IMR-90 (cell line): ENCODE measurements at regions not wholly inside any gene's neighbourhood (a gene's known extent, or its start where the extent isn't known, plus 50 kb on each side); places are given as distances from the start of the nearest gene placed in this dataset.

ENCODE experiments used
- ATAC-seq: fragments of 200-7000 bp; cut with Tn5 transposase; 2 replicates; pipeline ENCODE4 v1.9.1; 2020; ENCODE audit warnings: low read depth, mild to moderate bottlenecking, moderate library complexity
- BruUV-seq: library from RNA; stranded (reverse); fragments of 400-500 nt; replicated peaks from 2 replicates; lab custom pipeline; 2021; lab: Mats Ljungman, UMichigan
- CTCF ChIA-PET: fragments of 300-600 bp; formaldehyde crosslinking; extraction: SDS; loops from one replicate; lab custom pipeline; 2021; ENCODE audit warnings: antibody characterized with exemption; lab: Yijun Ruan, JAX
- POLR2A ChIA-PET: fragments of 300-600 bp; sonication (Branson Sonifier 250); formaldehyde crosslinking; loops from one replicate; lab custom pipeline; 2022; ENCODE audit warnings: antibody characterized with exemption; ENCODE audit not compliant: unreplicated experiment; lab: Charles Lee
- DNase-seq: peaks from one replicate; pipeline ENCODE4 v3.0.0; 2013
- H2AFZ ChIP-seq: replicated peaks from 2 replicates; pipeline ENCODE3; 2013; ENCODE audit warnings: low read length, mild to moderate bottlenecking; ENCODE audit not compliant: poor library complexity
- H2AK5ac ChIP-seq: 2 replicates; pipeline ENCODE4 v1.6.1; 2013; ENCODE audit warnings: low read depth, low read length, inconsistent platforms
- H2AK9ac ChIP-seq: replicated peaks from 2 replicates; pipeline ENCODE3; 2013; ENCODE audit warnings: mild to moderate bottlenecking, low read depth, low read length, moderate library complexity; ENCODE audit not compliant: poor library complexity
- H2BK120ac ChIP-seq: 2 replicates; pipeline ENCODE4 v1.6.1; 2013; ENCODE audit warnings: low read depth, low read length, inconsistent platforms
- H2BK15ac ChIP-seq: 3 replicates; pipeline ENCODE4 v1.6.1; 2013; ENCODE audit warnings: low read depth, low read length, inconsistent platforms
- H2BK20ac ChIP-seq: 2 replicates; pipeline ENCODE4 v1.6.1; 2013; ENCODE audit warnings: low read depth, mild to moderate bottlenecking, inconsistent platforms, low read length, moderate library complexity
- H2BK5ac ChIP-seq: 2 replicates; pipeline ENCODE4 v1.6.1; 2013; ENCODE audit warnings: mild to moderate bottlenecking, low read depth, low read length, inconsistent platforms; ENCODE audit not compliant: poor library complexity, severe bottlenecking
- H3K14ac ChIP-seq: replicated peaks from 2 replicates; pipeline ENCODE4 v1.6.1; 2013; ENCODE audit warnings: low read depth, low read length, inconsistent platforms
- H3K18ac ChIP-seq: 2 replicates; pipeline ENCODE4 v1.6.1; 2013; ENCODE audit warnings: low read depth, low read length, control low read depth
- H3K23ac ChIP-seq: 2 replicates; pipeline ENCODE4 v1.6.1; 2013; ENCODE audit warnings: low read depth, low read length, inconsistent platforms
- H3K27ac ChIP-seq: 2 replicates; pipeline ENCODE4 v1.5.1; 2013; ENCODE audit warnings: mild to moderate bottlenecking, control low read depth, low read length; ENCODE audit not compliant: insufficient read depth
- H3K27me3 ChIP-seq: 2 replicates; pipeline ENCODE4 v1.6.1; 2013; ENCODE audit warnings: low read length; ENCODE audit not compliant: control insufficient read depth, insufficient read depth
- H3K36me3 ChIP-seq: 2 replicates; pipeline ENCODE4 v1.6.1; 2013; ENCODE audit warnings: low read length, mixed read lengths; ENCODE audit not compliant: control insufficient read depth, insufficient read depth
- H3K4ac ChIP-seq: 2 replicates; pipeline ENCODE4 v1.6.1; 2013; ENCODE audit warnings: low read depth, low read length, inconsistent platforms
- H3K4me1 ChIP-seq: 2 replicates; pipeline ENCODE4 v1.6.1; 2013; ENCODE audit warnings: low read length, mixed read lengths; ENCODE audit not compliant: control insufficient read depth, insufficient read depth
- H3K4me2 ChIP-seq: 2 replicates; pipeline ENCODE4 v1.6.1; 2013; ENCODE audit warnings: low read depth, mild to moderate bottlenecking, control low read depth, low read length, moderate library complexity
- H3K4me3 ChIP-seq: 2 replicates; pipeline ENCODE4 v1.5.1; 2013; ENCODE audit warnings: low read depth, mild to moderate bottlenecking, control low read depth, low read length, moderate library complexity; ENCODE audit not compliant: insufficient read depth
- H3K56ac ChIP-seq: 2 replicates; pipeline ENCODE4 v1.6.1; 2013; ENCODE audit warnings: low read length, inconsistent platforms; ENCODE audit not compliant: insufficient read depth; ENCODE audit errors: extremely low read depth
- H3K79me1 ChIP-seq, 2 experiments: 2 replicates each; pipeline ENCODE4 v1.6.1; 2013; ENCODE audit warnings: low read length in 2 of 2, inconsistent platforms in 1 of 2, low read depth in 1 of 2
- H3K9ac ChIP-seq: 2 replicates; pipeline ENCODE4 v1.6.1; 2013; ENCODE audit warnings: low read depth, low read length, control low read depth
- H3K9me1 ChIP-seq: 2 replicates; pipeline ENCODE4 v1.6.1; 2013; ENCODE audit warnings: low read length, inconsistent platforms; ENCODE audit not compliant: insufficient read depth
- H3K9me3 ChIP-seq: 2 replicates; pipeline ENCODE4 v1.6.1; 2013; ENCODE audit warnings: low read length; ENCODE audit not compliant: control insufficient read depth, insufficient read depth
- H4K20me1 ChIP-seq: 2 replicates; pipeline ENCODE4 v1.6.1; 2013; ENCODE audit warnings: low read length, inconsistent platforms; ENCODE audit not compliant: insufficient read depth
- H4K5ac ChIP-seq: 2 replicates; pipeline ENCODE4 v1.6.1; 2013; ENCODE audit warnings: mild to moderate bottlenecking, low read depth, low read length, control low read depth
- H4K8ac ChIP-seq, 2 experiments: 2 replicates each; pipeline ENCODE4 v1.6.1; 2013; ENCODE audit warnings: low read depth in 2 of 2, low read length in 2 of 2, control low read depth in 1 of 2, inconsistent platforms in 1 of 2
- H4K91ac ChIP-seq: 2 replicates; pipeline ENCODE4 v1.6.1; 2013; ENCODE audit warnings: low read depth, low read length, inconsistent platforms; ENCODE audit not compliant: insufficient read depth
- NFE2L2 ChIP-seq: fragments of 150-350 bp; IDR thresholded peaks from 2 replicates; pipeline ENCODE4 v1.6.1; 2016; ENCODE audit warnings: low read depth, mild to moderate bottlenecking, low read length
- POLR2A ChIP-seq: IDR thresholded peaks from 2 replicates; pipeline ENCODE4 v1.6.1; 2012; ENCODE audit warnings: mild to moderate bottlenecking, low read depth, low read length
- WGBS, 2 experiments: methylation state at CpG; one replicate each; pipeline versions ENCODE4 v1.1.5 to v1.1.7; 2013; ENCODE audit warnings: missing lambda C conversion rate in 2 of 2; ENCODE audit not compliant: insufficient read length in 1 of 2; ENCODE audit errors: extremely low coverage in 2 of 2; 5-methylcytosine and 5-hydroxymethylcytosine counted together
- dilution Hi-C: fragments of 300-500 bp; cut with HindIII; formaldehyde crosslinking; loops from one replicate; pipeline ENCODE4 v1.14.3; 2018; ENCODE audit warnings: low sequenced_read_pairs; ENCODE audit not compliant: unreplicated experiment
- in situ Hi-C: fragments of 300-500 bp; cut with MboI; formaldehyde crosslinking; loops from 3 replicates; pipeline ENCODE4 v1.14.3; 2019; ENCODE audit warnings: low sequenced_read_pairs, inconsistent platforms, mixed read lengths
- intact Hi-C: fragments of 100-400 bp; cut with micrococcal nuclease; formaldehyde crosslinking; loops from 2 replicates; pipeline ENCODE4 v1.10.0; 2022

GRCh38 chr5:3343911-3344310 lies 251.7 kb upstream of the IRX1 start:
- POLR2A ChIA-PET, result no interaction called here
- no peak overlapping the region for H2BK15ac ChIP-seq
- no peak overlapping the region for H3K23ac ChIP-seq
- dilution Hi-C loops, result no loop called here
- no TSS peak for BruUV-seq
- no peak overlapping the region for H4K91ac ChIP-seq
- H3K4ac ChIP-seq, result no peak overlapping the region
- H3K4me1 ChIP-seq, result no peaks in the 10 kb centered on the region
- no peak overlapping the region for H4K8ac ChIP-seq
- no peak overlapping the region for H3K9ac ChIP-seq
- no peak overlapping the region for H2AFZ ChIP-seq
- H3K4me3 ChIP-seq, result no peak overlapping the region
- no peaks in the 10 kb centered on the region for H3K9me1 ChIP-seq
- no peaks in the 10 kb centered on the region for H3K36me3 ChIP-seq
- H2AK5ac ChIP-seq, result no peak overlapping the region
- H4K5ac ChIP-seq, result no peak overlapping the region
- H2AK9ac ChIP-seq, result no peak overlapping the region
- H3K18ac ChIP-seq, result no peak overlapping the region
- no peak for ATAC-seq
- intact Hi-C loops, result no loop called here
- no peaks in the 10 kb centered on the region for H4K20me1 ChIP-seq
- no peak overlapping the region for H3K4me2 ChIP-seq
- CTCF ChIA-PET, result no interaction called here
- peaks cover 43% of the 10 kb centered on the region for H3K9me3 ChIP-seq
- no peak overlapping the region for H3K14ac ChIP-seq
- H3K27me3 ChIP-seq, result no peaks in the 10 kb centered on the region
- no peak overlapping the region for H2BK20ac ChIP-seq
- no peak for DNase-seq
- no peak overlapping the region for H2BK120ac ChIP-seq
- WGBS, 2 experiments, result 17% methylated on average over 1 of the region's 6 CpGs; no CpG with 5 or more reads in 1 of the 2 experiments
- H2BK5ac ChIP-seq, result no peak overlapping the region
- no peak for TF ChIP-seq POLR2A
- no peak for TF ChIP-seq NFE2L2
- H3K56ac ChIP-seq, result no peak overlapping the region
- no peak overlapping the region for H3K27ac ChIP-seq
- in situ Hi-C loops, result no loop called here
- H3K79me1 ChIP-seq, result no peaks in the 10 kb centered on the region
